ENCODE measurements at regions not wholly inside any gene's neighbourhood (a gene's known extent, or its start where the extent isn't known, plus 50 kb on each side); places are given as distances from the start of the nearest gene placed in this dataset.

GRCh38 chr7:148489678-148490077, 100.9 kb upstream of the C7orf33 start:
- FAIRE-seq (no peak), DNase-seq (ENCODE audit: low read depth) (no peak)
- H3K36me3 Mint-ChIP-seq (ENCODE audit: low read depth, unreplicated experiment) = peaks cover 5% of the 10 kb centered on the region
- no peak overlapping the region for H2AFZ ChIP-seq (ENCODE audit: low read depth, low read length)
- no peaks in the 10 kb centered on the region for H4K20me1 ChIP-seq (ENCODE audit: insufficient read depth, low read length)
- H3K9ac ChIP-seq (ENCODE audit: low read length) = no peak overlapping the region
- no peak overlapping the region for H3K27ac Mint-ChIP-seq (ENCODE audit: unreplicated experiment)
- H3K36me3 ChIP-seq (ENCODE audit: insufficient read depth, low read length) = no peaks in the 10 kb centered on the region
- H3K27me3 ChIP-seq (ENCODE audit: insufficient read depth, low read length) = no peaks in the 10 kb centered on the region
- H3K4me1 ChIP-seq (ENCODE audit: insufficient read depth, low read length) = no peaks in the 10 kb centered on the region
- H3K4me3 Mint-ChIP-seq (ENCODE audit: unreplicated experiment) = no peak overlapping the region
- no peak overlapping the region for H3K27ac ChIP-seq (ENCODE audit: low read depth, low read length)
- H3K27me3 Mint-ChIP-seq (ENCODE audit: low read depth, unreplicated experiment) = peaks cover 3% of the 10 kb centered on the region
- H3K4me2 ChIP-seq (ENCODE audit: low read length) = no peak overlapping the region
- H3K9me3 ChIP-seq (ENCODE audit: insufficient read depth, low read depth, low read length) = no peaks in the 10 kb centered on the region
- no peak for TF ChIP-seq EZH2 (IDR thresholded peaks at IDR 0.05; ENCODE audit: insufficient read depth, low read length)
- TF ChIP-seq CTCF (IDR thresholded peaks at IDR 0.05; ENCODE audit: insufficient read depth, low read depth, low read length) = no peak
- H3K9me3 Mint-ChIP-seq (ENCODE audit: unreplicated experiment) = peaks cover 7% of the 10 kb centered on the region
- no peaks in the 10 kb centered on the region for H3K79me2 ChIP-seq (ENCODE audit: insufficient read depth, low read length)
- no peak overlapping the region for H3K4me3 ChIP-seq (ENCODE audit: insufficient read depth, low read depth, low read length)
- no peaks in the 10 kb centered on the region for H3K4me1 Mint-ChIP-seq (ENCODE audit: low read depth, unreplicated experiment)

- no peaks in the 10 kb centered on the region for H3K4me1 ChIP-seq (ENCODE audit: insufficient read depth, low read length)
- H4K20me1 ChIP-seq (ENCODE audit: insufficient read depth, low read length) = no peaks in the 10 kb centered on the region
- no peak overlapping the region for H3K9ac ChIP-seq (ENCODE audit: low read length)
- no peak overlapping the region for H2AFZ ChIP-seq (ENCODE audit: low read depth, low read length)
- Mint-ChIP-seq H3K27me3 (ENCODE audit: low read depth, unreplicated experiment) (peaks cover 3% of the 10 kb centered on the region), H3K27ac (ENCODE audit: unreplicated experiment) (no peak overlapping the region), H3K36me3 (ENCODE audit: low read depth, unreplicated experiment) (peaks cover 5% of the 10 kb centered on the region), H3K9me3 (ENCODE audit: unreplicated experiment) (peaks cover 7% of the 10 kb centered on the region), H3K4me1 (ENCODE audit: low read depth, unreplicated experiment) (no peaks in the 10 kb centered on the region), H3K4me3 (ENCODE audit: unreplicated experiment) (no peak overlapping the region)
- no peak overlapping the region for H3K4me2 ChIP-seq (ENCODE audit: low read length)
- no peak overlapping the region for H3K27ac ChIP-seq (ENCODE audit: low read depth, low read length)
- H3K79me2 ChIP-seq (ENCODE audit: insufficient read depth, low read length) = no peaks in the 10 kb centered on the region
- no peaks in the 10 kb centered on the region for H3K27me3 ChIP-seq (ENCODE audit: insufficient read depth, low read length)
- H3K9me3 ChIP-seq (ENCODE audit: insufficient read depth, low read depth, low read length) = no peaks in the 10 kb centered on the region
- no peaks in the 10 kb centered on the region for H3K36me3 ChIP-seq (ENCODE audit: insufficient read depth, low read length)
- no peak for TF ChIP-seq EZH2 (IDR thresholded peaks at IDR 0.05; ENCODE audit: insufficient read depth, low read length)
- no peak for DNase-seq (ENCODE audit: low read depth)
- FAIRE-seq = no peak
- H3K4me3 ChIP-seq (ENCODE audit: insufficient read depth, low read depth, low read length) = no peak overlapping the region
These were observed 98.3 kb upstream of the C7orf33 start for GRCh38 chr7:148492157-148492860.

GRCh38 chr7:148495605-148496004, 95.0 kb upstream of the C7orf33 start:
- Mint-ChIP-seq H3K4me3 (ENCODE audit: unreplicated experiment) (no peak overlapping the region), H3K4me1 (ENCODE audit: low read depth, unreplicated experiment) (no peaks in the 10 kb centered on the region), H3K36me3 (ENCODE audit: low read depth, unreplicated experiment) (peaks cover 5% of the 10 kb centered on the region), H3K9me3 (ENCODE audit: unreplicated experiment) (peaks cover 7% of the 10 kb centered on the region), H3K27me3 (ENCODE audit: low read depth, unreplicated experiment) (peaks cover 6% of the 10 kb centered on the region), H3K27ac (ENCODE audit: unreplicated experiment) (no peak overlapping the region)
- Histone ChIP-seq H3K27ac (ENCODE audit: low read depth, low read length) (no peak overlapping the region), H3K27me3 (ENCODE audit: insufficient read depth, low read length) (peaks cover 4% of the 10 kb centered on the region), H4K20me1 (ENCODE audit: insufficient read depth, low read length) (no peaks in the 10 kb centered on the region), H3K4me1 (ENCODE audit: insufficient read depth, low read length) (no peaks in the 10 kb centered on the region), H3K4me3 (ENCODE audit: insufficient read depth, low read depth, low read length) (no peak overlapping the region), H3K4me2 (ENCODE audit: low read length) (no peak overlapping the region), H3K9me3 (ENCODE audit: insufficient read depth, low read depth, low read length) (no peaks in the 10 kb centered on the region), H3K79me2 (ENCODE audit: insufficient read depth, low read length) (no peaks in the 10 kb centered on the region), H2AFZ (ENCODE audit: low read depth, low read length) (no peak overlapping the region), H3K9ac (ENCODE audit: low read length) (no peak overlapping the region), H3K36me3 (ENCODE audit: insufficient read depth, low read length) (no peaks in the 10 kb centered on the region)
- no peak for FAIRE-seq
- TF ChIP-seq EZH2 (IDR thresholded peaks at IDR 0.05; ENCODE audit: insufficient read depth, low read length) (no peak), CTCF (IDR thresholded peaks at IDR 0.05; ENCODE audit: insufficient read depth, low read depth, low read length) (no peak)
- DNase-seq (ENCODE audit: low read depth) = no peak

All from astrocyte (in vitro differentiated cells and primary cell).